ENCODE measurements at regions not wholly inside any gene's neighbourhood (a gene's known extent, or its start where the extent isn't known, plus 50 kb on each side); places are given as distances from the start of the nearest gene placed in this dataset.

DNA sequence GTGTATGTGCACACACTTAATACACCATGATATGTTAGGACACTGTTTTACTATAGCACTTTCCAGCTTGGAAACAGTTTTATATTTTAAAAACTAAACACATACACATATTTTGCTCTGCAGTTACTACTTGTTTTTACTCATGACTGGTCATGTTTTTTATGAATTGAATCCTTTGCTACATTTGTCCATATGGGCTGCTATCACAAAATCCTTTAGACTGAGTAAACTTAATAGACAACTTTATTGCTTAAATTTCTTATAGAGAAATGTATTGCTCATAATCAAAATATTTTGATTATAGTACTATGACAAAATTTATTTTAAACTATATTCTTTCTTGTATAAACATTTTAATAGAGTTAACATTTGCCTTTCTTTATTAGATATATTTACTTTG lies 314.8 kb downstream of the RBM43 start:
- no peak overlapping the region for H3K4me3 ChIP-seq (ENCODE audit: low read length)
- no peaks in the 10 kb centered on the region for H3F3A ChIP-seq (ENCODE audit: control insufficient read depth, insufficient read depth)
- TF ChIP-seq EZH2phosphoT487 (IDR thresholded peaks at IDR 0.05; ENCODE audit: borderline replicate concordance, low read length), result no peak
- TF ChIP-seq, protein P1, sequence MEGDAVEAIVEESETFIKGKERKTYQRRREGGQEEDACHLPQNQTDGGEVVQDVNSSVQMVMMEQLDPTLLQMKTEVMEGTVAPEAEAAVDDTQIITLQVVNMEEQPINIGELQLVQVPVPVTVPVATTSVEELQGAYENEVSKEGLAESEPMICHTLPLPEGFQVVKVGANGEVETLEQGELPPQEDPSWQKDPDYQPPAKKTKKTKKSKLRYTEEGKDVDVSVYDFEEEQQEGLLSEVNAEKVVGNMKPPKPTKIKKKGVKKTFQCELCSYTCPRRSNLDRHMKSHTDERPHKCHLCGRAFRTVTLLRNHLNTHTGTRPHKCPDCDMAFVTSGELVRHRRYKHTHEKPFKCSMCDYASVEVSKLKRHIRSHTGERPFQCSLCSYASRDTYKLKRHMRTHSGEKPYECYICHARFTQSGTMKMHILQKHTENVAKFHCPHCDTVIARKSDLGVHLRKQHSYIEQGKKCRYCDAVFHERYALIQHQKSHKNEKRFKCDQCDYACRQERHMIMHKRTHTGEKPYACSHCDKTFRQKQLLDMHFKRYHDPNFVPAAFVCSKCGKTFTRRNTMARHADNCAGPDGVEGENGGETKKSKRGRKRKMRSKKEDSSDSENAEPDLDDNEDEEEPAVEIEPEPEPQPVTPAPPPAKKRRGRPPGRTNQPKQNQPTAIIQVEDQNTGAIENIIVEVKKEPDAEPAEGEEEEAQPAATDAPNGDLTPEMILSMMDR (IDR thresholded peaks at IDR 0.05; ENCODE audit: low read depth, low read length, poor library complexity, severe bottlenecking), result no peak
- H3K79me2 ChIP-seq (ENCODE audit: control insufficient read depth, low read length), result no peaks in the 10 kb centered on the region
- H3K27me3 ChIP-seq (ENCODE audit: control insufficient read depth, low read length), result no peaks in the 10 kb centered on the region
- H3K4me1 ChIP-seq (ENCODE audit: control insufficient read depth, low read length), result no peaks in the 10 kb centered on the region
- no peaks in the 10 kb centered on the region for H3K36me3 ChIP-seq (ENCODE audit: control insufficient read depth, low read length)
- H3K4me2 ChIP-seq (ENCODE audit: low read length), result no peak overlapping the region
- H3K9me3 ChIP-seq (ENCODE audit: control insufficient read depth, insufficient read depth, low read length), result no peaks in the 10 kb centered on the region
- no peaks in the 10 kb centered on the region for H3K9me2 ChIP-seq (replicated peaks; ENCODE audit: control insufficient read depth, low read length)
- H3K27ac ChIP-seq (ENCODE audit: low read depth, low read length), result no peak overlapping the region
- no peaks in the 10 kb centered on the region for H4K20me1 ChIP-seq (ENCODE audit: control insufficient read depth, insufficient read depth, low read depth, low read length)

DNA sequence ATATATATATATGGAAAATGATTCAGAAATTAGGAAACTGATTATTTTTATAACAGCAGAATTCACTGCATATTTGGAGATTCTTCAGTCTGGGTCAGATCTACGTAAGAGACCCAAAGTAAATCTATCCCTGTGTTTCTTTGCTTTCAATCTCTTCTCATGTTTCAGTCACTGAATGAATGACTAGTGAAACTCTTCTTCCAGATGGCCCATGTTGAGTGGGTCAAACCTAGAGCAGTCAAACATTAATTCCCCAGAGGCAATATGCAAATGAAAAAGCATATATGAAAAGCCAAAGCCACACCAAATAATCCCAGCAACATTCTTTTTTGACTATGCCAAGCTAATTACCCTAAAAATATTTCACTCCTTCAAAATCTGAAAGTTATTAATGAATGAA lies 317.3 kb downstream of the RBM43 start:
- Histone ChIP-seq H3F3A (ENCODE audit: control insufficient read depth, insufficient read depth) (no peaks in the 10 kb centered on the region), H3K9me3 (ENCODE audit: control insufficient read depth, insufficient read depth, low read length) (no peaks in the 10 kb centered on the region), H3K79me2 (ENCODE audit: control insufficient read depth, low read length) (no peaks in the 10 kb centered on the region), H4K20me1 (ENCODE audit: control insufficient read depth, insufficient read depth, low read depth, low read length) (no peaks in the 10 kb centered on the region), H3K9me2 (replicated peaks; ENCODE audit: control insufficient read depth, low read length) (no peaks in the 10 kb centered on the region), H3K4me3 (ENCODE audit: low read length) (no peak overlapping the region), H3K4me2 (ENCODE audit: low read length) (no peak overlapping the region), H3K27me3 (ENCODE audit: control insufficient read depth, low read length) (no peaks in the 10 kb centered on the region), H3K27ac (ENCODE audit: low read depth, low read length) (no peak overlapping the region), H3K4me1 (ENCODE audit: control insufficient read depth, low read length) (no peaks in the 10 kb centered on the region), H3K36me3 (ENCODE audit: control insufficient read depth, low read length) (no peaks in the 10 kb centered on the region)
- TF ChIP-seq, protein P1 (IDR thresholded peaks at IDR 0.05; ENCODE audit: low read depth, low read length, poor library complexity, severe bottlenecking), result no peak
- TF ChIP-seq EZH2phosphoT487 (IDR thresholded peaks at IDR 0.05; ENCODE audit: borderline replicate concordance, low read length), result no peak

- H4K20me1 ChIP-seq (ENCODE audit: control insufficient read depth, insufficient read depth, low read depth, low read length), result no peaks in the 10 kb centered on the region
- TF ChIP-seq, protein P1 (IDR thresholded peaks at IDR 0.05; ENCODE audit: low read depth, low read length, poor library complexity, severe bottlenecking), result no peak
- no peak for TF ChIP-seq EZH2phosphoT487 (IDR thresholded peaks at IDR 0.05; ENCODE audit: borderline replicate concordance, low read length)
- no peak overlapping the region for H3K4me3 ChIP-seq (ENCODE audit: low read length)
- H3F3A ChIP-seq (ENCODE audit: control insufficient read depth, insufficient read depth), result no peaks in the 10 kb centered on the region
- no peak overlapping the region for H3K4me2 ChIP-seq (ENCODE audit: low read length)
- H3K27me3 ChIP-seq (ENCODE audit: control insufficient read depth, low read length), result no peaks in the 10 kb centered on the region
- H3K4me1 ChIP-seq (ENCODE audit: control insufficient read depth, low read length), result no peaks in the 10 kb centered on the region
- no peaks in the 10 kb centered on the region for H3K36me3 ChIP-seq (ENCODE audit: control insufficient read depth, low read length)
- H3K9me2 ChIP-seq (replicated peaks; ENCODE audit: control insufficient read depth, low read length), result no peaks in the 10 kb centered on the region
- H3K27ac ChIP-seq (ENCODE audit: low read depth, low read length), result no peak overlapping the region
- no peaks in the 10 kb centered on the region for H3K79me2 ChIP-seq (ENCODE audit: control insufficient read depth, low read length)
- H3K9me3 ChIP-seq (ENCODE audit: control insufficient read depth, insufficient read depth, low read length), result no peaks in the 10 kb centered on the region
These were observed 322.6 kb downstream of the RBM43 start for GRCh38 chr2:150939087-150939486.

DNA sequence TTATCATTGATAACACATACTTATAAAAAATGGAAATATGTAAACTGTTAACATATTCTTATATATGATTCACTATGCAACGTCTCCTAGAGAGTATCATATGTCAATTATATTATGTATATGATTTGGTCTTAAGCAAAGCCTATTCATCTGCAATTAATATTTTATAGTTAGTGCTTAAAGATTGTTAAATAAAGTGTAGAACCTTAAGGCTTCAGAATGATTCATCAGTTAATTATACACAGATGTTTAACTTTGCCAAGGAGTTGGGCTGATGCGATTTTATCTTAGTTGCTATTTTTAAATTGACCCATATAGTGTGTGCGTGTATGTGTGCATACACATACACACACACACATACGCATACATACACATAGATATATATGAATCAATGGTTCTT lies 323.1 kb downstream of the RBM43 start:
- Histone ChIP-seq H3K36me3 (ENCODE audit: control insufficient read depth, low read length) (no peaks in the 10 kb centered on the region), H3K4me1 (ENCODE audit: control insufficient read depth, low read length) (no peaks in the 10 kb centered on the region), H3F3A (ENCODE audit: control insufficient read depth, insufficient read depth) (no peaks in the 10 kb centered on the region), H3K27ac (ENCODE audit: low read depth, low read length) (no peak overlapping the region), H3K4me2 (ENCODE audit: low read length) (no peak overlapping the region), H3K4me3 (ENCODE audit: low read length) (no peak overlapping the region), H3K27me3 (ENCODE audit: control insufficient read depth, low read length) (no peaks in the 10 kb centered on the region), H3K9me2 (replicated peaks; ENCODE audit: control insufficient read depth, low read length) (no peaks in the 10 kb centered on the region), H4K20me1 (ENCODE audit: control insufficient read depth, insufficient read depth, low read depth, low read length) (no peaks in the 10 kb centered on the region), H3K79me2 (ENCODE audit: control insufficient read depth, low read length) (no peaks in the 10 kb centered on the region), H3K9me3 (ENCODE audit: control insufficient read depth, insufficient read depth, low read length) (no peaks in the 10 kb centered on the region)
- TF ChIP-seq, protein P1 (IDR thresholded peaks at IDR 0.05; ENCODE audit: low read depth, low read length, poor library complexity, severe bottlenecking), result no peak
- no peak for TF ChIP-seq EZH2phosphoT487 (IDR thresholded peaks at IDR 0.05; ENCODE audit: borderline replicate concordance, low read length)

All from DOHH2 (cell line).